Stomach (tissue), 4 donors: ENCODE measurements at regions not wholly inside any gene's neighbourhood (a gene's known extent, or its start where the extent isn't known, plus 50 kb on each side); places are given as distances from the start of the nearest gene placed in this dataset.

ENCODE experiments used
- POLR2A ChIP-seq, 4 donors: fragments of 450-650 bp; IDR thresholded peaks; one replicate each; pipeline ENCODE4 v1.6.1; 2016; ENCODE audit warnings: antibody characterized with exemption in 4 of 4, control low read depth in 2 of 4, mild to moderate bottlenecking in 1 of 4, moderate library complexity in 1 of 4
- TF ChIP-seq, protein P1 (sequence below), 7 experiments: fragments of 450-650 bp in 4 of 7; fragments of 200-600 bp in 3 of 7; sonication (generic) in 3 of 7; IDR thresholded peaks; one replicate each; pipeline ENCODE4 v1.5.1; 2016 to 2019; ENCODE audit warnings: antibody characterized with exemption in 7 of 7, control low read depth in 2 of 7, mild to moderate bottlenecking in 1 of 7

DNA sequence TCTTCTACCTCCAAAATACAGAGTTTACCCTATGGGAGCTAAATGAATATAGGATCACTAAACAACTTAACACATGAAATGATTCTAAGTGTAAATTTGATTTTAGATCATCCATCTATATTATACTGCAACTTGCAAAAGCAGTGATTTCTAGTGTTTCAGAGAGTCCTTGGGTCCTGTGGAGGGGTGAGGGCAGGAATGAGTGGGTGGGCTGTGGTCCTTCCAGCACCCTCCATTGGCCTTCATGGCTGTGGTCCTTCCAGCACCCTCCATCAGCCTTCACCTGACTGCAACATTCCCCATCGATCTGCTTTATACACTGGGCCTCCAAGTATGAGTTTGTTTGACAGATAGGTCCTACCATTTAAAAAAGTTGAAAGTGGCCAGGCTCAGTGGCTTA is 70.5 kb downstream of the TTC6 start:
- TF ChIP-seq POLR2A (IDR thresholded peaks at IDR 0.05), result no peak
- TF ChIP-seq, protein P1, sequence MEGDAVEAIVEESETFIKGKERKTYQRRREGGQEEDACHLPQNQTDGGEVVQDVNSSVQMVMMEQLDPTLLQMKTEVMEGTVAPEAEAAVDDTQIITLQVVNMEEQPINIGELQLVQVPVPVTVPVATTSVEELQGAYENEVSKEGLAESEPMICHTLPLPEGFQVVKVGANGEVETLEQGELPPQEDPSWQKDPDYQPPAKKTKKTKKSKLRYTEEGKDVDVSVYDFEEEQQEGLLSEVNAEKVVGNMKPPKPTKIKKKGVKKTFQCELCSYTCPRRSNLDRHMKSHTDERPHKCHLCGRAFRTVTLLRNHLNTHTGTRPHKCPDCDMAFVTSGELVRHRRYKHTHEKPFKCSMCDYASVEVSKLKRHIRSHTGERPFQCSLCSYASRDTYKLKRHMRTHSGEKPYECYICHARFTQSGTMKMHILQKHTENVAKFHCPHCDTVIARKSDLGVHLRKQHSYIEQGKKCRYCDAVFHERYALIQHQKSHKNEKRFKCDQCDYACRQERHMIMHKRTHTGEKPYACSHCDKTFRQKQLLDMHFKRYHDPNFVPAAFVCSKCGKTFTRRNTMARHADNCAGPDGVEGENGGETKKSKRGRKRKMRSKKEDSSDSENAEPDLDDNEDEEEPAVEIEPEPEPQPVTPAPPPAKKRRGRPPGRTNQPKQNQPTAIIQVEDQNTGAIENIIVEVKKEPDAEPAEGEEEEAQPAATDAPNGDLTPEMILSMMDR (IDR thresholded peaks at IDR 0.05), result no peak
